Neuronal stem cell (in vitro differentiated cells): ENCODE measurements at regions not wholly inside any gene's neighbourhood (a gene's known extent, or its start where the extent isn't known, plus 50 kb on each side); places are given as distances from the start of the nearest gene placed in this dataset.

ENCODE experiments used
- DNase-seq: peaks from one replicate; pipeline ENCODE4 v3.0.0-alpha.2; 2013; ENCODE audit warnings: low spot score
- H2AFZ ChIP-seq: one replicate; pipeline ENCODE4 v1.6.1; 2013; ENCODE audit warnings: mild to moderate bottlenecking, low read length, inconsistent platforms
- H2AK5ac ChIP-seq: 2 replicates; pipeline ENCODE4 v1.6.1; 2013; ENCODE audit warnings: low read depth, mild to moderate bottlenecking, inconsistent platforms, low read length, moderate library complexity, mixed read lengths
- H2BK120ac ChIP-seq: 2 replicates; pipeline ENCODE4 v1.6.1; 2013; ENCODE audit warnings: low read depth, mild to moderate bottlenecking, inconsistent platforms, low read length, moderate library complexity, mixed read lengths
- H2BK12ac ChIP-seq: one replicate; pipeline ENCODE4 v1.6.1; 2013; ENCODE audit warnings: low read length, inconsistent platforms
- H2BK15ac ChIP-seq: 2 replicates; pipeline ENCODE4 v1.6.1; 2013; ENCODE audit warnings: mild to moderate bottlenecking, low read length, inconsistent platforms, mixed read lengths
- H2BK5ac ChIP-seq: one replicate; pipeline ENCODE4 v1.6.1; 2013; ENCODE audit warnings: inconsistent platforms, mild to moderate bottlenecking, low read length, moderate library complexity
- H3K14ac ChIP-seq: one replicate; pipeline ENCODE4 v1.6.1; 2013; ENCODE audit warnings: low read length, inconsistent platforms
- H3K18ac ChIP-seq: 2 replicates; pipeline ENCODE4 v1.6.1; 2013; ENCODE audit warnings: low read length, inconsistent platforms
- H3K23ac ChIP-seq: 2 replicates; pipeline ENCODE4 v1.6.1; 2013; ENCODE audit warnings: low read depth, mild to moderate bottlenecking, mixed read lengths, low read length, inconsistent platforms; ENCODE audit not compliant: poor library complexity
- H3K27ac ChIP-seq: replicated peaks from 3 replicates; pipeline ENCODE4 v1.5.1; 2013; ENCODE audit warnings: low read length, inconsistent platforms
- H3K27me3 ChIP-seq, 3 experiments: 2 replicates each; pipeline ENCODE4 v1.6.1; 2013; ENCODE audit warnings: low read length in 3 of 3, mild to moderate bottlenecking in 2 of 3, inconsistent platforms in 1 of 3, low read depth in 1 of 3, mixed read lengths in 1 of 3, moderate library complexity in 1 of 3; ENCODE audit not compliant: control insufficient read depth in 3 of 3, insufficient read depth in 3 of 3
- H3K36me3 ChIP-seq, 2 donors: replicated peaks in 1 of 2; 2 replicates each; pipeline ENCODE4 v1.6.1; 2013; ENCODE audit warnings: low read length in 2 of 2; ENCODE audit not compliant: control insufficient read depth in 2 of 2, insufficient read depth in 2 of 2
- H3K4ac ChIP-seq: 2 replicates; pipeline ENCODE4 v1.6.1; 2013; ENCODE audit warnings: inconsistent platforms, mild to moderate bottlenecking, low read length, moderate library complexity
- H3K4me1 ChIP-seq, 2 donors: 1 replicate in 1 of 2; 2 replicates in 1 of 2; pipeline ENCODE4 v1.6.1; 2013; ENCODE audit warnings: low read length in 2 of 2, low read depth in 1 of 2; ENCODE audit not compliant: control insufficient read depth in 2 of 2, insufficient read depth in 1 of 2
- H3K4me2 ChIP-seq: one replicate; pipeline ENCODE4 v1.6.1; 2013; ENCODE audit warnings: mild to moderate bottlenecking, low read length, inconsistent platforms; ENCODE audit not compliant: insufficient read depth, poor library complexity, severe bottlenecking
- H3K4me3 ChIP-seq, 2 donors: 2 replicates each; pipeline ENCODE4 v1.5.1; 2013; ENCODE audit warnings: low read length in 2 of 2, mild to moderate bottlenecking in 2 of 2, inconsistent platforms in 1 of 2, moderate library complexity in 1 of 2
- H3K79me1 ChIP-seq: one replicate; pipeline ENCODE4 v1.6.1; 2013; ENCODE audit warnings: low read depth, mild to moderate bottlenecking, inconsistent platforms, low read length, moderate library complexity
- H3K9ac ChIP-seq: one replicate; pipeline ENCODE4 v1.6.1; 2013; ENCODE audit warnings: mild to moderate bottlenecking, low read depth, low read length, inconsistent platforms; ENCODE audit not compliant: poor library complexity
- H3K9me3 ChIP-seq, 2 donors: replicated peaks in 1 of 2; 2 replicates each; pipeline versions ENCODE3 to v1.6.1; 2013; ENCODE audit warnings: low read length in 2 of 2, mild to moderate bottlenecking in 2 of 2, inconsistent platforms in 1 of 2, low read depth in 1 of 2, mixed read lengths in 1 of 2, moderate library complexity in 1 of 2; ENCODE audit not compliant: control insufficient read depth in 2 of 2, insufficient read depth in 1 of 2
- H4K8ac ChIP-seq: one replicate; pipeline ENCODE4 v1.6.1; 2013; ENCODE audit warnings: low read depth, mild to moderate bottlenecking, inconsistent platforms, low read length, moderate library complexity
- H4K91ac ChIP-seq: one replicate; pipeline ENCODE4 v1.6.1; 2013; ENCODE audit warnings: low read length, low read depth, mild to moderate bottlenecking, inconsistent platforms; ENCODE audit not compliant: poor library complexity
- WGBS, 2 donors: extraction: QIAGEN DNeasy Blood & Tissue Kit; methylation state at CpG; one replicate each; pipeline ENCODE4 v1.1.7; 2013; ENCODE audit warnings: missing lambda C conversion rate in 2 of 2, mixed read lengths in 1 of 2; ENCODE audit not compliant: insufficient read length in 2 of 2, insufficient replicate concordance in 1 of 2; ENCODE audit errors: extremely low coverage in 2 of 2; 5-methylcytosine and 5-hydroxymethylcytosine counted together

DNA sequence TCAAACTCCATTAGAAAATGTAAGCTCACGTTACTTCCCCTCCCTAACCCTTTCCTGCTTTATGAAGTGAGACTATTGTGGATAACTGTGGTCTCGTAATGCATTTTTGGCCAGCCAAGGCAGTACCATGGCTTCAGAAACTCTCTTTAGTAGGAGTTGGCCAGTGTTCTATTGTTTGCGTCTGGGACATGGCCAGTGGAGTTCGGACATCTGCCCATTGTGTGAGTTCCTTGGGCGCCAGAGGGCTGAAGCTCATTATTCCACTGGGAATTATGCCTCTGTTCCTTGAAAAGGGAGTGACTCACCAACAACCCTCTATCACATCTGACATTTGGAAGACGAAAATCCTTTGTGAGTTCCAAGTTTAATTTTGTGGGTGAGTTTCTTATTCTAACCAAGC lies 319.5 kb upstream of the SOX9 start:
- Histone ChIP-seq H3K9me3 (no peaks in the 10 kb centered on the region), H2AK5ac (no peak overlapping the region), H3K4me1 (peaks cover 2 to 3% of the 10 kb centered on the region in 2 donors), H3K14ac (no peak overlapping the region), H2BK5ac (no peak overlapping the region), H3K27ac (no peak overlapping the region), H3K4ac (no peak overlapping the region), H2BK12ac (no peak overlapping the region), H4K91ac (no peak overlapping the region), H2AFZ (peak overlapping the region; percentile 56), H3K36me3 (no peaks in the 10 kb centered on the region), H3K18ac (no peak overlapping the region), H3K4me3 (no peak overlapping the region), H2BK15ac (no peak overlapping the region), H4K8ac (no peak overlapping the region), H3K79me1 (no peaks in the 10 kb centered on the region), H3K27me3 (no peaks in the 10 kb centered on the region), H3K23ac (no peak overlapping the region), H3K9ac (no peak overlapping the region), H3K4me2 (no peak overlapping the region), H2BK120ac (no peak overlapping the region)
- no peak for DNase-seq
- no CpG with 5 or more reads among the region's 6 CpGs for WGBS, 2 donors

DNA sequence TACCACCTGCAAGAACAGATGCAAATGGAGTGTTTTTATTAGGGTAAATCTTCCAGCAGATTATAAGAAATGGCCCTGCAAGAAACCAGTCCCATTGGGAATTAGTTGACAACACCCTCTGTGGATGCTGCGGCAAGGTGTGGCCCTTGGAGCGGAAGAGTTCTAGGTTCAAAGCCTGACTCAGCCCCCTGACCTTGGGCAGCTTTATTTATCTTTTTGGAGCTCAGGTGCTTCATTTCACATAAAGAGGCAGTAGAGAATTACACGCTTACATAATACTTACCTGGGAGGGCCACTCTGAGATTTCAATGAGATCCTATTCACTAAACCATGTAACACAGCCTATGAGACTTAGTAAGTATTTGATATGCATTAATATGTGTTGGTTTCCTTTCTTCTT lies 318.2 kb upstream of the SOX9 start:
- peaks cover 0 to 2% of the 10 kb centered on the region in 2 donors for H3K9me3 ChIP-seq
- peaks cover 2% of the 10 kb centered on the region for H3K79me1 ChIP-seq
- no peak overlapping the region for H2AFZ ChIP-seq
- H4K91ac ChIP-seq: no peak overlapping the region
- H3K27me3 ChIP-seq: no peaks in the 10 kb centered on the region
- no peaks in the 10 kb centered on the region for H3K36me3 ChIP-seq
- H3K14ac ChIP-seq: no peak overlapping the region
- WGBS, 2 donors: no CpG with 5 or more reads among the region's 3 CpGs
- no peak overlapping the region for H3K4ac ChIP-seq
- no peak overlapping the region for H3K4me3 ChIP-seq
- no peak for DNase-seq
- H2BK120ac ChIP-seq: no peak overlapping the region
- no peak overlapping the region for H4K8ac ChIP-seq
- no peak overlapping the region for H3K18ac ChIP-seq
- H3K9ac ChIP-seq: no peak overlapping the region
- no peak overlapping the region for H3K27ac ChIP-seq
- H3K23ac ChIP-seq: no peak overlapping the region
- H2BK5ac ChIP-seq: no peak overlapping the region
- H3K4me1 ChIP-seq: peaks cover 2 to 3% of the 10 kb centered on the region in 2 donors
- no peak overlapping the region for H2BK15ac ChIP-seq
- H2BK12ac ChIP-seq: no peak overlapping the region
- H2AK5ac ChIP-seq: no peak overlapping the region
- H3K4me2 ChIP-seq: no peak overlapping the region

DNA sequence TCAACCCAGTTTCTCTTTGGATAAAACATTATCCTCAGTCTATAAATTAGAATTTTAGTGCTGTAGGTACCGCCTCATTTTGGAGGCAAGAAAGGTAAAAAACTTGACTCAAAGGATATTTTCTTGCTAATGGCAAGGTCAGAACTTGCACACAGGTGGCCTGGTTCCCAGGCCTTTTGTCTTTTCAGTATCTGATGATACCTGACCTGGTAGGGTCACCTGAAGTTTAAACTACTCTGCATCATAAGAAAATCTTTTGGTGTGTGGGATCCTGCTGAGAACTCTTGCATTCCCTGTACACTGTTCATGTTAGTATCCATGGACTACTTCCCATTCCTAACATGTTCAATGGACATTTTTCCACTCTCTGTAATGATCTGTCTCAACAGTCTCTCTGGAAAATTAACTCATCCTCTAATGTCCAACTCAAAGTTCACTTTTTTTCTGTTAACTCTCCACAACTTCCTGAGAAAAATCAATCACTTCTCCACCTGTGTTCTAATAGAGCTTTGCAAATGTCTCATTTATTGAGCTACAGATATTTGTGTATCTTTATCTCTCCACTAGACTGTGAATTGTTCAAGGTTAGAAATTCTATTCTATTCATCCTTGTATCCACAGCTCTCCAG lies 317.1 kb upstream of the SOX9 start:
- H3K79me1 ChIP-seq: peaks cover 4% of the 10 kb centered on the region
- no peaks in the 10 kb centered on the region for H3K36me3 ChIP-seq
- H3K4me3 ChIP-seq: no peak overlapping the region
- H3K9me3 ChIP-seq: peaks cover 0 to 6% of the 10 kb centered on the region in 2 donors
- H4K91ac ChIP-seq: no peak overlapping the region
- H2BK120ac ChIP-seq: no peak overlapping the region
- no peak overlapping the region for H2BK15ac ChIP-seq
- H2AFZ ChIP-seq: no peak overlapping the region
- no peak overlapping the region for H4K8ac ChIP-seq
- H3K18ac ChIP-seq: no peak overlapping the region
- H3K27me3 ChIP-seq: no peaks in the 10 kb centered on the region
- H3K4me1 ChIP-seq: peaks cover 3% of the 10 kb centered on the region in 2 donors
- no peak overlapping the region for H3K23ac ChIP-seq
- no peak overlapping the region for H3K14ac ChIP-seq
- H2BK12ac ChIP-seq: no peak overlapping the region
- no peak for DNase-seq
- H3K9ac ChIP-seq: no peak overlapping the region
- no peak overlapping the region for H3K4me2 ChIP-seq
- H2BK5ac ChIP-seq: no peak overlapping the region
- no CpG with 5 or more reads among the region's 1 CpG for WGBS, 2 donors
- H3K4ac ChIP-seq: no peak overlapping the region
- H2AK5ac ChIP-seq: no peak overlapping the region
- no peak overlapping the region for H3K27ac ChIP-seq

DNA sequence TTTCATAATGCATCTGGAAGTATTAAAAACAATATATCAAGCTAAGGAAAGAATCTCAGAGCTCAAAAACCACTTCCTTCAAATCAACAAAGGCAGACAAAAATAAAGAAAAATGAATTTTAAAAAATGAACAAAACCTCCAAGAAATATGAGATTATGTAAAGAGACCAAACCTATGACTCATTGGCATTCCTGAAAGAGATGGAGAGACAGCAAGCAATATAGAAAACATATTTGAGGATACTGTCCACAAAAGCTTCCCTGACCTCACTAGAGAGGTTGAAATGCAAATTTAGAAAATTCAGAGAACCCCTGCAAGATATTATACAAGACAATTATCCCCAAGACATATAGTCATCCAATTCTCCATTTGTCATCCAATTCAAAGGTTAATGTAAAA lies 311.3 kb upstream of the SOX9 start:
- Histone ChIP-seq H2AK5ac (no peak overlapping the region), H3K36me3 (no peaks in the 10 kb centered on the region), H2AFZ (no peak overlapping the region), H3K18ac (no peak overlapping the region), H3K9me3 (peaks cover 0 to 6% of the 10 kb centered on the region in 2 donors), H3K9ac (no peak overlapping the region), H3K4me2 (no peak overlapping the region), H2BK5ac (no peak overlapping the region), H3K4ac (no peak overlapping the region), H2BK120ac (no peak overlapping the region), H3K14ac (no peak overlapping the region), H4K91ac (no peak overlapping the region), H3K4me3 (no peak overlapping the region), H2BK12ac (no peak overlapping the region), H4K8ac (no peak overlapping the region), H3K79me1 (peaks cover 5% of the 10 kb centered on the region), H3K27ac (no peak overlapping the region), H3K23ac (no peak overlapping the region), H3K27me3 (no peaks in the 10 kb centered on the region), H3K4me1 (peaks cover 0 to 2% of the 10 kb centered on the region in 2 donors), H2BK15ac (no peak overlapping the region)
- no peak for DNase-seq
